ENCODE measurements at regions not wholly inside any gene's neighbourhood (a gene's known extent, or its start where the extent isn't known, plus 50 kb on each side); places are given as distances from the start of the nearest gene placed in this dataset.

GRCh38 chr12:86950043-86950442 lies 693.9 kb upstream of the MGAT4C start:
- intact Hi-C loops (cut with micrococcal nuclease) (no loop called here), dilution Hi-C loops (cut with MboI; ENCODE audit: extremely low pct_ligation_motif_present, low sequenced_read_pairs) (no loop called here)
- FAIRE-seq (no peak), DNase-seq (ENCODE audit: low read depth, low spot score) (no peak)
- Histone ChIP-seq H3K9me1 (replicated peaks; ENCODE audit: control insufficient read depth, extremely low read depth, insufficient read depth, low read length) (no peaks in the 10 kb centered on the region), H4K20me1 (replicated peaks; ENCODE audit: control insufficient read depth, extremely low read depth, insufficient read depth, low read length) (no peaks in the 10 kb centered on the region), H2AFZ (ENCODE audit: low read depth, low read length) (no peak overlapping the region), H3K9ac (replicated peaks; ENCODE audit: extremely low read depth, insufficient read depth, low read length) (no peak overlapping the region), H3K4me3 (replicated peaks in 1 of 3; ENCODE audit: insufficient read depth in 1 of 3, low read depth in 1 of 3, low read length in 3 of 3) (no peak overlapping the region), H3K27ac (ENCODE audit: insufficient read depth, low read depth, low read length) (no peak overlapping the region), H3K79me2 (ENCODE audit: control insufficient read depth, insufficient read depth, low read length) (no peaks in the 10 kb centered on the region), H3K36me3 (ENCODE audit: control insufficient read depth in 2 of 2, extremely low read depth in 1 of 2, insufficient read depth in 2 of 2, low read length in 2 of 2) (no peaks in the 10 kb centered on the region), H3K4me2 (ENCODE audit: insufficient read depth, low read length) (no peak overlapping the region), H3K9me3 (replicated peaks; ENCODE audit: control insufficient read depth, insufficient read depth, low read length) (no peaks in the 10 kb centered on the region), H3K4me1 (ENCODE audit: control insufficient read depth, extremely low read depth, insufficient read depth, low read length) (no peaks in the 10 kb centered on the region), H3K27me3 (ENCODE audit: control insufficient read depth in 2 of 2, insufficient read depth in 2 of 2, low read length in 2 of 2) (no peaks in the 10 kb centered on the region)
- ChIA-PET POLR2A (no interaction called here), CTCF (no interaction called here)
- no peak for TF ChIP-seq CTCF (IDR thresholded peaks at IDR 0.05; ENCODE audit: extremely low read depth in 1 of 2, insufficient read depth in 1 of 2, low read depth in 1 of 2, low read length in 2 of 2)
- TF ChIP-seq JUN (IDR thresholded peaks at IDR 0.05; ENCODE audit: borderline replicate concordance, insufficient read depth, insufficient read length, low read depth) = no peak
- TF ChIP-seq GATA2 (IDR thresholded peaks at IDR 0.05; ENCODE audit: insufficient read depth, insufficient read length, low read depth, low read length) = no peak
- TF ChIP-seq FOS (IDR thresholded peaks at IDR 0.05; ENCODE audit: borderline replicate concordance, insufficient read depth, low read length) = no peak
- TF ChIP-seq POLR2AphosphoS5 (IDR thresholded peaks at IDR 0.05; ENCODE audit: insufficient read depth, low read depth, low read length) = no peak
- BruUV-seq (replicated peaks) = no TSS peak

- Histone ChIP-seq H3K79me2 (ENCODE audit: control insufficient read depth, insufficient read depth, low read length) (no peaks in the 10 kb centered on the region), H3K36me3 (ENCODE audit: control insufficient read depth in 2 of 2, extremely low read depth in 1 of 2, insufficient read depth in 2 of 2, low read length in 2 of 2) (no peaks in the 10 kb centered on the region), H3K27me3 (ENCODE audit: control insufficient read depth in 2 of 2, insufficient read depth in 2 of 2, low read length in 2 of 2) (no peaks in the 10 kb centered on the region), H3K4me2 (ENCODE audit: insufficient read depth, low read length) (no peak overlapping the region), H3K9me3 (replicated peaks; ENCODE audit: control insufficient read depth, insufficient read depth, low read length) (no peaks in the 10 kb centered on the region), H3K9ac (replicated peaks; ENCODE audit: extremely low read depth, insufficient read depth, low read length) (no peak overlapping the region), H4K20me1 (replicated peaks; ENCODE audit: control insufficient read depth, extremely low read depth, insufficient read depth, low read length) (no peaks in the 10 kb centered on the region), H2AFZ (ENCODE audit: low read depth, low read length) (no peak overlapping the region), H3K4me3 (replicated peaks in 1 of 3; ENCODE audit: insufficient read depth in 1 of 3, low read depth in 1 of 3, low read length in 3 of 3) (no peak overlapping the region), H3K27ac (ENCODE audit: insufficient read depth, low read depth, low read length) (no peak overlapping the region), H3K9me1 (replicated peaks; ENCODE audit: control insufficient read depth, extremely low read depth, insufficient read depth, low read length) (no peaks in the 10 kb centered on the region), H3K4me1 (ENCODE audit: control insufficient read depth, extremely low read depth, insufficient read depth, low read length) (no peaks in the 10 kb centered on the region)
- TF ChIP-seq GATA2 (IDR thresholded peaks at IDR 0.05; ENCODE audit: insufficient read depth, insufficient read length, low read depth, low read length) (no peak), FOS (IDR thresholded peaks at IDR 0.05; ENCODE audit: borderline replicate concordance, insufficient read depth, low read length) (no peak)
- CTCF ChIA-PET = no interaction called here
- dilution Hi-C loops (cut with MboI; ENCODE audit: extremely low pct_ligation_motif_present, low sequenced_read_pairs) = no loop called here
- FAIRE-seq (no peak), DNase-seq (ENCODE audit: low read depth, low spot score) (no peak)
- no TSS peak for BruUV-seq (replicated peaks)
- POLR2A ChIA-PET = no interaction called here
- intact Hi-C loops (cut with micrococcal nuclease) = no loop called here
Measured at GRCh38 chr12:86948851-86949250, 692.7 kb upstream of the MGAT4C start.

All from endothelial cell of umbilical vein (primary cell).